Tibial nerve (tissue), 4 donors: ENCODE measurements at regions not wholly inside any gene's neighbourhood (a gene's known extent, or its start where the extent isn't known, plus 50 kb on each side); places are given as distances from the start of the nearest gene placed in this dataset.

Experiments
- DNase-seq, 2 donors: peaks; one replicate each; pipeline ENCODE4 v3.0.0-alpha.2; 2019; ENCODE audit warnings: low spot score in 2 of 2
- H3K27ac ChIP-seq, 4 donors: fragments of 200-600 bp; sonication (generic) in 3 of 4; one replicate each; pipeline ENCODE4 v1.5.1; 2017 to 2019; ENCODE audit warnings: mild to moderate bottlenecking in 1 of 4
- H3K27me3 ChIP-seq, 2 donors: fragments of 200-600 bp; sonication (generic) in 1 of 2; one replicate each; pipeline versions ENCODE4 v1.5.1 to v1.6.0; 2017 to 2019
- H3K36me3 ChIP-seq, 3 donors: fragments of 200-600 bp; sonication (generic); one replicate each; pipeline ENCODE4 v1.5.1; 2018 to 2019
- H3K4me1 ChIP-seq, 4 donors: fragments of 200-600 bp; sonication (generic) in 3 of 4; one replicate each; pipeline ENCODE4 v1.5.1; 2017 to 2019
- H3K4me3 ChIP-seq, 4 donors: fragments of 200-600 bp; sonication (generic) in 3 of 4; one replicate each; pipeline ENCODE4 v1.5.1; 2017 to 2019; ENCODE audit warnings: mild to moderate bottlenecking in 1 of 4, moderate library complexity in 1 of 4
- H3K9me3 ChIP-seq, 4 donors: fragments of 200-600 bp; sonication (generic) in 3 of 4; one replicate each; pipeline ENCODE4 v1.5.1; 2017 to 2019
- CTCF ChIP-seq, 5 experiments: fragments of 200-600 bp in 3 of 5; fragments of 450-650 bp in 2 of 5; sonication (generic) in 3 of 5; IDR thresholded peaks; one replicate each; pipeline ENCODE4 v1.5.1; 2016 to 2019; ENCODE audit warnings: antibody characterized with exemption in 5 of 5, mild to moderate bottlenecking in 3 of 5, moderate library complexity in 2 of 5
- EP300 ChIP-seq, 2 donors: sonication (generic); formaldehyde crosslinking; IDR thresholded peaks; one replicate each; pipeline ENCODE4 v1.6.1; 2017; ENCODE audit warnings: antibody characterized with exemption in 2 of 2, mild to moderate bottlenecking in 1 of 2
- POLR2A ChIP-seq, 2 donors: fragments of 450-650 bp; IDR thresholded peaks; one replicate each; pipeline ENCODE4 v1.6.1; 2017; ENCODE audit warnings: antibody characterized with exemption in 2 of 2, mild to moderate bottlenecking in 2 of 2, moderate library complexity in 2 of 2
- WGBS, 2 donors: methylation state at CpG; one replicate each; pipeline ENCODE4 v1.1.5; 2018; 5-methylcytosine and 5-hydroxymethylcytosine counted together

GRCh38 chr2:150392614-150393013 lies 94.9 kb downstream of the RND3 start:
- no peak for DNase-seq
- WGBS, 2 donors: 78 to 80% methylated on average over 4 of the region's 4 CpGs
- H3K27ac ChIP-seq: no peak overlapping the region
- no peaks in the 10 kb centered on the region for H3K36me3 ChIP-seq
- TF ChIP-seq CTCF (IDR thresholded peaks at IDR 0.05) (no peak), POLR2A (IDR thresholded peaks at IDR 0.05) (no peak), EP300 (IDR thresholded peaks at IDR 0.05) (no peak)
- H3K9me3 ChIP-seq: no peaks in the 10 kb centered on the region
- no peaks in the 10 kb centered on the region for H3K4me1 ChIP-seq
- no peak overlapping the region for H3K4me3 ChIP-seq
- H3K27me3 ChIP-seq: no peaks in the 10 kb centered on the region

DNA sequence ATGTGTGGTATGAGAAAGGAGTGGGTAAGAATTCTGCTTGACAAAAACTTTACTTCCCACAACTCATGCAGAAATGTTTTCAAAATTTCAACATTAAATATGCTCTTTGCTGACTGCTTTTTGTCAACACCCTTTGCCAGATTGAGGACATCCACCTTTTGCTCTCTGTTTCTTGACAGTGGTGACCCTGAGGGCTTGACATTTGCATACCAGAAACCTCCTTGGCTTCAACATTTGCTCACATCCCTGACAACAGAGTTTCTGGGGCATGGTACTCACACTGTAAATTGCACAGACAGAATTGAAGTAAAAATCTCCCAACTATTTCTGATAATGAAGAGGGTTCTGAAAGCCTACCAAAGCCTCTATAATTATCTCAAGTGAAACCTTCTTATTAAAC lies 95.7 kb downstream of the RND3 start:
- H3K27ac ChIP-seq: no peak overlapping the region
- no peak for DNase-seq
- H3K9me3 ChIP-seq: no peaks in the 10 kb centered on the region
- H3K4me1 ChIP-seq: no peaks in the 10 kb centered on the region
- no peaks in the 10 kb centered on the region for H3K36me3 ChIP-seq
- TF ChIP-seq POLR2A (IDR thresholded peaks at IDR 0.05): no peak
- TF ChIP-seq EP300 (IDR thresholded peaks at IDR 0.05): no peak
- TF ChIP-seq CTCF (IDR thresholded peaks at IDR 0.05): no peak
- H3K4me3 ChIP-seq: no peak overlapping the region
- H3K27me3 ChIP-seq: no peaks in the 10 kb centered on the region

- peaks cover 0 to 12% (median 3%) of the 10 kb centered on the region in 4 donors for H3K9me3 ChIP-seq
- H3K4me3 ChIP-seq: no peak overlapping the region
- no peaks in the 10 kb centered on the region for H3K36me3 ChIP-seq
- DNase-seq: no peak
- no peaks in the 10 kb centered on the region for H3K27me3 ChIP-seq
- H3K27ac ChIP-seq: no peak overlapping the region
- TF ChIP-seq CTCF (IDR thresholded peaks at IDR 0.05) (no peak), EP300 (IDR thresholded peaks at IDR 0.05) (no peak), POLR2A (IDR thresholded peaks at IDR 0.05) (no peak)
- WGBS, 2 donors: 73 to 84% methylated on average over 2 of the region's 2 CpGs
- H3K4me1 ChIP-seq: no peaks in the 10 kb centered on the region
Observed at GRCh38 chr2:150389447-150389846, 98.0 kb downstream of the RND3 start.

- DNase-seq: no peak
- Histone ChIP-seq H3K9me3 (peaks cover 0 to 20% (median 3%) of the 10 kb centered on the region in 4 donors), H3K27me3 (no peaks in the 10 kb centered on the region), H3K27ac (no peak overlapping the region), H3K4me1 (no peaks in the 10 kb centered on the region), H3K4me3 (no peak overlapping the region), H3K36me3 (no peaks in the 10 kb centered on the region)
- WGBS, 2 donors: 88 to 96% methylated on average over 2 of the region's 2 CpGs
- TF ChIP-seq EP300 (IDR thresholded peaks at IDR 0.05): no peak
- TF ChIP-seq POLR2A (IDR thresholded peaks at IDR 0.05): no peak
- no peak for TF ChIP-seq CTCF (IDR thresholded peaks at IDR 0.05)
Observed at GRCh38 chr2:150388289-150388625, 99.2 kb downstream of the RND3 start.

- WGBS, 2 donors: 74 to 80% methylated on average over 4 of the region's 4 CpGs
- no peak for TF ChIP-seq EP300 (IDR thresholded peaks at IDR 0.05)
- TF ChIP-seq POLR2A (IDR thresholded peaks at IDR 0.05): no peak
- TF ChIP-seq CTCF (IDR thresholded peaks at IDR 0.05): no peak
- no peak overlapping the region for H3K4me3 ChIP-seq
- no peak for DNase-seq
- no peaks in the 10 kb centered on the region for H3K36me3 ChIP-seq
- H3K4me1 ChIP-seq: no peaks in the 10 kb centered on the region
- no peak overlapping the region for H3K27ac ChIP-seq
- no peaks in the 10 kb centered on the region for H3K27me3 ChIP-seq
- H3K9me3 ChIP-seq: peaks cover 0 to 20% (median 3%) of the 10 kb centered on the region in 4 donors
Observed at GRCh38 chr2:150387586-150388288, 99.7 kb downstream of the RND3 start.
